ENCODE measurements at regions not wholly inside any gene's neighbourhood (a gene's known extent, or its start where the extent isn't known, plus 50 kb on each side); places are given as distances from the start of the nearest gene placed in this dataset.

DNA sequence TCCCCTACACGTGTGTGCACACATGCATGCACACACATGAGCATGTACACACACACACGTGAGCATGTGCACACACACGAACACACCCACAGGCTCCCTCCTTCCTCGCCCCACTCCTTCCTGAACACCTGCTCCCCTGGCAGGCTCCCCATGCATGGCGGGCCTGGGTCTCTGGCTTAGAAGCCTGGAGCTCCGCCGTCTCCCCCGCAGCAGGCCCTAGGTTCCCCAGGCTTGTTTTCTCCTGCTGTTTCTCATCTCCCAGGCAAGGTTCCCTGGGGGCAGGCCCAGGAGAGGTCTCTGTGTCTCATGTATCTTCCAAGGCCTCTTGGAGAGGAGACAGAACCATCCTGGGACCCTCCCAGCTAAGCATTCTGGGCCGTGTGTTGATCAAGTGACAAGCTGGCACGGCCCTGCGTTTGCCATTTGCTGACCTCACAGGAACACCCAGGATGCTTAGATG is 202.3 kb upstream of the CIBAR2 start:
- TF ChIP-seq, protein P1, sequence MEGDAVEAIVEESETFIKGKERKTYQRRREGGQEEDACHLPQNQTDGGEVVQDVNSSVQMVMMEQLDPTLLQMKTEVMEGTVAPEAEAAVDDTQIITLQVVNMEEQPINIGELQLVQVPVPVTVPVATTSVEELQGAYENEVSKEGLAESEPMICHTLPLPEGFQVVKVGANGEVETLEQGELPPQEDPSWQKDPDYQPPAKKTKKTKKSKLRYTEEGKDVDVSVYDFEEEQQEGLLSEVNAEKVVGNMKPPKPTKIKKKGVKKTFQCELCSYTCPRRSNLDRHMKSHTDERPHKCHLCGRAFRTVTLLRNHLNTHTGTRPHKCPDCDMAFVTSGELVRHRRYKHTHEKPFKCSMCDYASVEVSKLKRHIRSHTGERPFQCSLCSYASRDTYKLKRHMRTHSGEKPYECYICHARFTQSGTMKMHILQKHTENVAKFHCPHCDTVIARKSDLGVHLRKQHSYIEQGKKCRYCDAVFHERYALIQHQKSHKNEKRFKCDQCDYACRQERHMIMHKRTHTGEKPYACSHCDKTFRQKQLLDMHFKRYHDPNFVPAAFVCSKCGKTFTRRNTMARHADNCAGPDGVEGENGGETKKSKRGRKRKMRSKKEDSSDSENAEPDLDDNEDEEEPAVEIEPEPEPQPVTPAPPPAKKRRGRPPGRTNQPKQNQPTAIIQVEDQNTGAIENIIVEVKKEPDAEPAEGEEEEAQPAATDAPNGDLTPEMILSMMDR (IDR thresholded peaks at IDR 0.05): no peak
- no peak for TF ChIP-seq POLR2A (IDR thresholded peaks at IDR 0.05)
- 68 to 87% methylated on average over 10 to 11 of the region's 11 CpGs for WGBS, 2 donors
- no peak for DNase-seq
- peaks cover 39% of the 10 kb centered on the region for H3K4me1 ChIP-seq
- H3K27ac ChIP-seq: no peak overlapping the region
- intact Hi-C loops (cut with DNase I): no loop called here
- H3K4me3 ChIP-seq: no peak overlapping the region
- no peaks in the 10 kb centered on the region for H3K27me3 ChIP-seq
- no peaks in the 10 kb centered on the region for H3K36me3 ChIP-seq (replicated peaks in 1 of 2; ENCODE audit: insufficient read depth in 1 of 2, low read depth in 2 of 2)
- no peaks in the 10 kb centered on the region for H3K9me3 ChIP-seq
- ATAC-seq: no peak

DNA sequence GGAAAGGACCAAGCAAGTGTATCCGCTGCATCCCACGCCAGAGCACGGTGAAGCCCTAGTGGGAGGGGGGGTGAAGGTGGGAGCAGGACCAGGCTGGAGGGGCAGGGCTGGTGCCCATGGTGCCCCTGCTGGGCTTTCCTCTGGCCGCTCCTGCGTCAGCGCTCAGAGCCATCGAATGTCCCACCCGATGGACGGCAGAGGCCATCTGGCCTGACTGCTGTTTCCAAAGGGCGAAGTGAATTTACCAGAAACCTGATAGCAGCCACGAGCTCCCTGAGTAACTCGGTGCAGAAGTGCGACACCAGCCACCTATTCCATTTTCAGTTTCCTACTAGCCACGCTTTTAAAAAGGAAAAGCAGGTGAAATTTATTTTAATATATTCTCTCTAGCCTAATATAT is 203.6 kb upstream of the CIBAR2 start:
- 84 to 93% methylated on average over 12 to 14 of the region's 14 CpGs for WGBS, 2 donors
- H3K4me1 ChIP-seq: peaks cover 49% of the 10 kb centered on the region
- peak overlapping the region in 2 of 4 donors; percentile 87 to 96 for H3K27ac ChIP-seq
- H3K27me3 ChIP-seq: no peaks in the 10 kb centered on the region
- no peak for ATAC-seq
- TF ChIP-seq POLR2A (IDR thresholded peaks at IDR 0.05): no peak
- TF ChIP-seq, protein P1 (IDR thresholded peaks at IDR 0.05): no peak
- intact Hi-C loops (cut with DNase I): no loop called here
- no peaks in the 10 kb centered on the region for H3K9me3 ChIP-seq
- no peaks in the 10 kb centered on the region for H3K36me3 ChIP-seq (replicated peaks in 1 of 2; ENCODE audit: insufficient read depth in 1 of 2, low read depth in 2 of 2)
- H3K4me3 ChIP-seq: no peak overlapping the region
- DNase-seq: no peak

DNA sequence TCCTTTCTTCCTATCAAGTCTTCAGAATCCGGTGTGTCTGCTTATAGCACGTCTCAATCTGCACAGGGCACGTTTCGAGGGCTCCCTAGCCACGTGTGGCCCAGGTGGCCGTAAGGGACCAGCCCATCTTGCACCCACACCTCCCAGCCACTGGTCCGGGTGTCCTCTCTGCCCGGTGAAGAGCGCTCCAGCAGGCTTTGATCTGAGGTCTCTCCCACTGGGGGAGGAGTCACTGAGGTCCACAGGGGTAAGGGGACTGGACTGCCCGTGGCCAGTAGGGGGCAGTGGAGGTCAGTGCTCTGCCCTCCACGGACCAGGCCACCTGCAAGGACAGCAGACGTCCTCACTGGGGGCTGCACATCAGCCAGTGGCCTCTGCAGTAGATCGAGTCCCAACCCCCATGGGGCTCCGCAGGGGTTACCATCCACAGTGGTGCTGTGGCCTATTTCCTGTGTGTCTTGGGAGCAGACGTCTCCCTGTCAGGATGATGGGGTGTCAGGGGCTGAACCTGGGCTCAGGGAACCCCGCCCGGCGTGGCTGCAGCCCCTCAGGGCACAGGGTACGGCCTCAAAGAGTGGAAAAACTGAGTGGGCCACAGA is 204.1 kb upstream of the CIBAR2 start:
- peaks cover 54% of the 10 kb centered on the region for H3K4me1 ChIP-seq
- intact Hi-C loops (cut with DNase I): no loop called here
- no peaks in the 10 kb centered on the region for H3K36me3 ChIP-seq (replicated peaks in 1 of 2; ENCODE audit: insufficient read depth in 1 of 2, low read depth in 2 of 2)
- ATAC-seq: peak; percentile 77
- H3K9me3 ChIP-seq: no peaks in the 10 kb centered on the region
- no peak overlapping the region for H3K4me3 ChIP-seq
- peak; percentile 79 to 84 (median 82) for DNase-seq
- H3K27me3 ChIP-seq: no peaks in the 10 kb centered on the region
- TF ChIP-seq POLR2A (IDR thresholded peaks at IDR 0.05): no peak
- TF ChIP-seq, protein P1 (IDR thresholded peaks at IDR 0.05): peak; percentile 80 to 94 (median 84)
- H3K27ac ChIP-seq: peak overlapping the region; percentile 87 to 97 (median 93)
- WGBS, 2 donors: 39 to 42% methylated on average over 12 to 19 of the region's 19 CpGs

DNA sequence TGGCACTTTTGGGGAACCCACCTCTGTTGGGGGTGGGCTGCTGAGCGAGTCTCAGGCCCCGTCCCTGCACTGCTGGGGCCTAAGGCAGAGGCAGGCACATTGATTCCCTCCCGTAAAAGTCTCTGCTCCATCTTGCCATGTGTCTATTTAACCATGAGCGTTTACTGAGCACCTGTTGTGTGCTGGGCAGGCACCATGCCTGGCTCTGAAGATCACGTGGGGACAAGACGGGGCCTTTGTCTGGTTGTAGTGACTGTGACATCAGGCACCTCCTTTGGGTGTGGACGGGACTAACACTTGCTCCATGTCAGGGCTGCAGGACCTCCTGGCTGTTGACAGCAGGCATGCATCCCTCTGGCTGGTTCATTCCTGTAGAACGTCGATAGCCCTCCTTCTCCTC is 204.7 kb upstream of the CIBAR2 start:
- H3K4me1 ChIP-seq: peaks cover 60% of the 10 kb centered on the region
- TF ChIP-seq, protein P1 (IDR thresholded peaks at IDR 0.05): no peak
- TF ChIP-seq POLR2A (IDR thresholded peaks at IDR 0.05): no peak
- no peaks in the 10 kb centered on the region for H3K36me3 ChIP-seq (replicated peaks in 1 of 2; ENCODE audit: insufficient read depth in 1 of 2, low read depth in 2 of 2)
- no peak overlapping the region for H3K4me3 ChIP-seq
- peak overlapping the region; percentile 87 to 97 (median 93) for H3K27ac ChIP-seq
- intact Hi-C loops (cut with DNase I): no loop called here
- ATAC-seq (peak; percentile 33), DNase-seq (peak; percentile 47 to 75 (median 67))
- 0 to 43% methylated on average over 1 to 9 of the region's 9 CpGs for WGBS, 2 donors
- no peaks in the 10 kb centered on the region for H3K27me3 ChIP-seq
- H3K9me3 ChIP-seq: no peaks in the 10 kb centered on the region

DNA sequence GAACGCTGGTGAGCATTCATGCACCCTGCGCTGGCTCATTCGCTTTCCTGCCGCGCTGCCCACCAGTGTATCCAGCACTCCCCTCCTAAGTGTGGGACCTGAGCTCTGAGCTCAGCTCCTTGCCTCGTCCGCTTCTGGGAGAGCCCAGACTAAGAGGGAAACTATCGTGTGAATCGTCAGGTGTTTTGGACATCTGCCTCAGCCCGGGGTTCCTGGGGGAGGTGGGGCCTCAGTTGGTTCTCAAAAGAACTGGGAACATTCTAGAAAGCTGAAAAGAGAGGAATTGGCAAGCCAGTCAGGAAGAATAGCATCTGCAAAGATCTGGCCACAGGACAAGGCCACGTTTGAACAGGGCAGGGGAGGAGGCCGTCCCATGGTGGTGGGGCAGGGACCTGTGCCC is 205.4 kb upstream of the CIBAR2 start:
- Histone ChIP-seq H3K4me1 (peaks cover 67% of the 10 kb centered on the region), H3K27ac (peak overlapping the region; percentile 87 to 97 (median 93)), H3K27me3 (no peaks in the 10 kb centered on the region), H3K9me3 (no peaks in the 10 kb centered on the region), H3K4me3 (no peak overlapping the region), H3K36me3 (replicated peaks in 1 of 2; ENCODE audit: insufficient read depth in 1 of 2, low read depth in 2 of 2) (no peaks in the 10 kb centered on the region)
- 34 to 37% methylated on average over 11 to 12 of the region's 12 CpGs for WGBS, 2 donors
- intact Hi-C loops (cut with DNase I): no loop called here
- TF ChIP-seq POLR2A (IDR thresholded peaks at IDR 0.05): peak; percentile 27 to 58 (median 44)
- TF ChIP-seq, protein P1 (IDR thresholded peaks at IDR 0.05): no peak
- ATAC-seq: peak; percentile 58
- DNase-seq: peak; percentile 87 to 93 (median 90)

All from body of pancreas (tissue), 4 donors.